Activated CD4-positive, alpha-beta T cell treated with anti-CD3 and anti-CD28 coated beads, Interleukin-2, amount 50 U/mL, for 1 hour (primary cell): ENCODE measurements at regions not wholly inside any gene's neighbourhood (a gene's known extent, or its start where the extent isn't known, plus 50 kb on each side); places are given as distances from the start of the nearest gene placed in this dataset.
"Not testable (repeated sequence)": the region's sequence is repeated elsewhere in the genome, so short reads cannot be mapped to it uniquely, and the experiment has no call there.

ENCODE experiments used
- DNase-seq: peaks from one replicate; pipeline ENCODE4 v3.0.0-alpha.2; 2020

GRCh38 chrX:71822314-71822713 is 59.2 kb downstream of the CXorf49B start:
- not testable (repeated sequence) for DNase-seq

GRCh38 chrX:71823391-71824057 is 60.4 kb downstream of the CXorf49B start:
- DNase-seq, result no peak

- no peak for DNase-seq
These were observed 64.9 kb downstream of the CXorf49B start for GRCh38 chrX:71828086-71828485.

GRCh38 chrX:71838092-71838491 is 72.6 kb upstream of the NHSL2 start:
- not testable (repeated sequence) for DNase-seq

- DNase-seq, result no peak
These were observed 64.2 kb upstream of the NHSL2 start for GRCh38 chrX:71846429-71846828.

- DNase-seq, result no peak
These were observed 58.5 kb upstream of the NHSL2 start for GRCh38 chrX:71852182-71852581.

GRCh38 chrX:71859637-71860036 is 51.0 kb upstream of the NHSL2 start:
- DNase-seq, result peak; percentile 27
